Left cardiac atrium (tissue), 4 donors: ENCODE measurements at regions not wholly inside any gene's neighbourhood (a gene's known extent, or its start where the extent isn't known, plus 50 kb on each side); places are given as distances from the start of the nearest gene placed in this dataset.

Source experiments
- ATAC-seq, 2 donors: fragments of 200-7000 bp; cut with Tn5 transposase; one replicate each; pipeline ENCODE4 v1.9.1; 2020; ENCODE audit warnings: mild to moderate bottlenecking in 2 of 2, moderate library complexity in 2 of 2
- DNase-seq: peaks from one replicate; pipeline ENCODE4 v3.0.0-alpha.2; 2020
- intact Hi-C, 2 donors: fragments of 100-400 bp; cut with DNase I; formaldehyde crosslinking; loops; one replicate each; pipeline versions ENCODE4 v1.14.1 to v1.15.1; 2022 to 2023
- donor health status: DM: no; HTN: yes; CAD: no.
- donor health status: DM: no; HTN: yes; CAD: no; lungs with severe emphysema.
- donor health status: DM: yes; HTN: yes; CAD: no.
- donor health status: Dilated cardiomyopathy.

GRCh38 chr6:170111141-170111664, 179.7 kb downstream of the DLL1 start:
- no peak for ATAC-seq
- intact Hi-C loops: no loop called here
- DNase-seq: no peak

DNA sequence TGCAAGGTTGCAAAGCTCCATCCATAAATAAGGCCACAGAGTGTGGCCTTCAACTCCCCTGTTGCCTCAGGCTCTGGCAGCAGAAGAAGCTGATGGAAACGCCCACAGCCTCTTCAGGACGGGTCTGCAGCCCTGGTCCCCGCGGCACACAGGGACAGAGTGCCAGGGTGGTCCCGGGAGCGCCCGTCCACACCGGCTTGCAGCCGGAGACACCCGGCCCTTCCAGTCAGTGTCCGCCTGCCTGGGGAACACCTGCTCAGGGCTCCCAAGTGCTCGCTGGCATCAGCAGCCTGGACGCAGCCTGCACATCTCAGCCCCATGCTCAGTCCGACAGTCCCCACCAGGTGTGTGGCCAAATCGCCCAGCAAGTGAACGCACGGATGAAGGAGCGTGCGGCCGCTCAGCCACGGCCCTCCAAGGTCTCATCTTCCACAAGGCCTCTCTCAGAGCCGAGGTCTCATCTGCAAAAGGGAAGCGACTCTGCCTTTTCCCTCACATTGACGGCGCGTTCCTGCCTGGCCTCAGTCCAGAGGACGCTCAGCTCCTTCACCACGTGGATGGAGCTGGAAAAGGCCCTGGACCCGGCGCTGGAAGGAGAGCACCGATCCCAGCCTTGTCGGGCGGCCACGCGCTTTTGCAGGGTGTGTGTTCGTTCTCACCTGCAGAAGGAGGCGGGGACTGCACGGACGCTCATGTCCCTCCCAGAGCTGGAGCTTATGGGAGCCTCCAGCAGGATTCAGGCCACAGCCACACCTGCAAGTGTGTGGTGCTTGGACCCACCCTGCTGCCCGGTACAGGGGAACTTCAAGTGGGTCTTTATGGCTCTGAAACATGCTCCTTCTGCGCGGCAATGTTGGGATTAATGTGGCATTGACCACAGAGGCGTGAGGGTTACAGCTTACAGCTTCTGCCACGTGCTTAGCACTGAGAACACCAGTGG, 180.4 kb downstream of the DLL1 start:
- DNase-seq (no peak), ATAC-seq (no peak)
- intact Hi-C loops: no loop called here

- no peak for ATAC-seq
- intact Hi-C loops: no loop called here
- DNase-seq: no peak
Measured at GRCh38 chr6:170108890-170109587, 181.8 kb downstream of the DLL1 start.

DNA sequence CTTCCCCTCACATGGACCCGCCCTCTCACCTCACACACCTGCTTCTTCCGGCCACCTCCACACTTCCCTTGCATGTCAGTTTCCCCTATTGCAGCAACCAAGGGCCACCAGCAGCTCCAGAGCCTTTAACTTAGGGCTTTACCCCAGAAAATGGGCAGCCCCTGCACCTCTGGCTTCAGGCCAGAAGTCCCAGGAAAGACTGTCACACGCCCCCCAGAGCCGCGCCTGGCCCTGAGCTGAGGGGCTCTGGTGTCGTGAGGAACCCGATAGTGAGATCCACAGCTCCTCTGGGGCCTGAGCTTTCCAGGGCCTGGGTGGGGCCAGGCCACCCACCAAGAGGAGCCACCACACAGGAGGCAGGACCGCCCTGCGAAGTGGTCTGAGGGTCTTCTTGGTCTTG, 182.4 kb downstream of the DLL1 start:
- ATAC-seq (no peak), DNase-seq (no peak)
- intact Hi-C loops: no loop called here

GRCh38 chr6:170107606-170108222, 183.2 kb downstream of the DLL1 start:
- no peak for ATAC-seq

DNA sequence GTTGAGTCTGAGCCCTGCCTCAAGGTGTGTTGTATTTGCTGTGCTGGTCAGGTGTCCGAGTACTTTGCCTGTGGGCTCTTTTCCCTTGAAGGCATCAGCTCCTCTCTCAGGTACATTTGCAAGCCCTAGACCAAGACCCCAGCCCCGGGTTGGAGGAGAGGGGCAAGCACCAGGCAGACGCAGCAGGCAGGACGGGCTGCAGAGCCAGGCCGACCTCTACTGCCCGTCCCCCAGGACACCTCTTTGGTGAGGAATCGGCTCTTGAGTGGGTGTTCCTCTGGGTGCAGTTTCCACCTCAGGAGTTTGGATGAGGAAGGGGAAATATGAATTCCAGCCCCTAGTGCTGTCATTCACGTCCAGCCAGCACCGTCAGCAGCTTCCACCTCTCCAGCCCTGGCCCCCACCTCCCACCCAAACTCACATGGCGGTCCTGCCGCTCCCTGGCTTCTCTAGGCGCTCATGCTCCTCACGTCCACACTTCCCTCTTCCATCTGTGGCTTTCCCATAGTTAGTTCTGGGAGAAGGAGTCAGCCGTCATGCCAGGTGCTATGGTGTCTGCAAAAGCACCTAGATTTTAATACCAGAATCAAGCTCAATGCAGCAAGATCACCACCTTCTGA, 183.9 kb downstream of the DLL1 start:
- intact Hi-C loops: no loop called here
- DNase-seq (no peak), ATAC-seq (no peak)

More at GRCh38 chr6:170107606-170108222, 183.2 kb downstream of the DLL1 start:
- intact Hi-C loops: no loop called here
- DNase-seq: no peak

DNA sequence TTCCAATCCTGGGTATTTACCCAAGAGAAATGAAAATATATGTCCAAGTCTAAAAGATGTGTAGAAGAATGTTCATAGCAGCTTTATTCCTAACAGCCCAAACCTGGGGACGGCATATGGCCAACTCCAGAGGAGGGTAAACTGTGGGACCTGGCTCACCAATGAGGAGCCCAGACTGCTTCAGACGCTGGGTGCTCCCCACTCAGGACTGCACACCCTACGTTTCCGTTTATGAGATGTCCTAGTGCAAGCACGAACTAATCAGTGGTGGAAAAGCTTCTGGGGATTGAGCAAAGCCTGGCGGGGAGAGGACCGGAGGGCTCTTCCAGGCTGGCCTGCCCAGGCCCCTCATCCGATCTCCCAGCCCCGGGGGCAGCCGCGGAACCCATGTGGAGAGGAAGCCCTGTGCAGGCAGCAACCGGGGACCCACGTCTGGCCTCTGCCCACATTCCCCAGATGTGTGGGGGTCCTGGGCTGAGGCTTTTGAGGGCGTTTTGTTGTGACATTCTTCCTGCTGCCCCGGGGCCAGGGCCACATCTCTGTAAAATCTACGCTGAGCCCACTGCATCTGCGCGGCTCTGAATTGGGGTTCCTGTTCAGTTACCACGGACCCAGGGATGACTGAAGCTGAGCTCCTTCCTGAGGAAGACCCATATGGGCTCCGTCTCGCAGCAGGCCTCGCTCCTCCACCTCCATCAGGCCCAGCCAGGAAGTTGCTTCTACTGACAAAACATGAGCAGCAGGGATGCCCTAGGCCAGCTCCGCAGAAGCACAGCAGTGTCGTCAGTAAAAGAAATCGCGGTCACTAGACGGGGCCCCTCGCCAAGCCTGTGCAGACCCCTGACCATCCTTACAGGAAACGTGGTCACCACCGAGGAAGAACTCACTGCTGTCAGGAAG, 188.0 kb downstream of the DLL1 start:
- DNase-seq (no peak), ATAC-seq (no peak)
- intact Hi-C loops: no loop called here

- intact Hi-C loops: no loop called here
- ATAC-seq (no peak), DNase-seq (no peak)
Measured at GRCh38 chr6:170102038-170102437, 188.8 kb downstream of the DLL1 start.

GRCh38 chr6:170101281-170102035, 189.4 kb downstream of the DLL1 start:
- no peak for ATAC-seq
- no peak for DNase-seq
- intact Hi-C loops: no loop called here

GRCh38 chr6:170100046-170100445, 190.8 kb downstream of the DLL1 start:
- ATAC-seq: no peak
- intact Hi-C loops: no loop called here
- no peak for DNase-seq

DNA sequence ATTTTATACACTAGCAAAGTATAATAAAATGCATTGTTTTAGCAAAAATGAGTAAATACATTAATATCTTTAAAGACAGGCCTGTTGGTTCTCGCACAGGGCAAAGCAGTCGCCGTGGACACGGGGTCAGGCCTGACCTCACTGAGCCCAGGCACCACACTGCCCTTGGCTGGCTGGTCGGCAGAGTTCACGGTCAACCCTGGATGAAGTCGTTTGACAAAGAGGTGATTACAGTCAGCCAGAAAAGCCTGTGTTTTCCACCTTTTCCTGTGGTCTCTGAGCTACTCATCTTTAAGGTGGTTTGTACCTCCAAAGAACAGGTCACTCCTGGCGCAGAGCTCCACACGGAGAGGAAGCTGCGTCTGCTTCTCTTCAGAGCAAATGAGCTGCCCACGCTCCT, 191.5 kb downstream of the DLL1 start:
- no peak for ATAC-seq
- no peak for DNase-seq
- intact Hi-C loops: no loop called here

- intact Hi-C loops: no loop called here
- no peak for DNase-seq
- ATAC-seq: no peak
Measured at GRCh38 chr6:170098428-170099170, 192.3 kb downstream of the DLL1 start.

- no peak for DNase-seq
Measured at GRCh38 chr6:170097505-170098427, 193.1 kb downstream of the DLL1 start.

DNA sequence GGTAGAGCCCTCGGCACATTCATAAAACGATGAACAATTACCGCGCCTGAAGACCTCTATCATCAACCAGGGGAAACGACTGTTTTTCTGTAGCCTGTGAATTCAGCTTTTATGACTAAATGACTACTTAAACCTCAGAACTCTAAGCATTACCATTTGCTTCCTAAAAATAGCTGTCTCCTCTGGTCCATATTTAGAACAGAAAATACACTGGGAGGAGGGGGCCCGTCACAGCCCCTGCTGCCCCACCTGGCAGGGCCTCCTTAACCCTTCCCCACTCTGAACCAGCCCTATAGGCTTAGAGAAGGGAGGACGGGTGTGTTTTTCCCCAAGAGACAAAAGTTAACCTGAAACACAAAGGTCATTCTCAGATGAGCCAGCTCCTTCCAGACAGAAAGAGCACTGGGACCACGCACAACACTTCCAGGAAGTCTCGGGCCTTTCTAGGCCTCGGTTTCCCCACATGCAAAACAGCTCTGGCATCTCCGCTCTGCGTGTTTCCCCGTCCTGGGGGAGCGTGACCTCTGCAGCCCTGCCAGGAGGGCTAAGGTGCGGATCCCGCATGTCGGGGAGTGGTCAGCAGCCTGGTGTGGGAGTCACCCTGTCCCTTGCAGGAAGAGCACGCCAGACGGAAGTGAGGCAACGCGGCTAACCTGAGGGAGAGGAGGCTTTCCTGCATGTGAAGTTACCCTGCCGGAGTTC, 193.9 kb downstream of the DLL1 start:
- DNase-seq (peak; percentile 11), ATAC-seq (no peak)
- intact Hi-C loops: no loop called here

More at GRCh38 chr6:170097505-170098427, 193.1 kb downstream of the DLL1 start:
- no peak for ATAC-seq
- intact Hi-C loops: no loop called here

- DNase-seq: no peak
- ATAC-seq: no peak
Measured at GRCh38 chr6:170096191-170096802, 194.6 kb downstream of the DLL1 start.

More at GRCh38 chr6:170096191-170096802, 194.6 kb downstream of the DLL1 start:
- intact Hi-C loops: no loop called here
